ENCODE measurements at regions not wholly inside any gene's neighbourhood (a gene's known extent, or its start where the extent isn't known, plus 50 kb on each side); places are given as distances from the start of the nearest gene placed in this dataset.
A peak's percentile ranks its signal among the peaks of the same experiment; 100 is the strongest.

- no peak for TF ChIP-seq CTCF (IDR thresholded peaks at IDR 0.05; ENCODE audit: insufficient read depth, low read length, severe bottlenecking)
- FAIRE-seq: no peak
- H3K4me3 ChIP-seq (ENCODE audit: low read depth, low read length): no peak overlapping the region
Observed at GRCh38 chr16:66197668-66198278, 168.7 kb upstream of the CDH5 start.

GRCh38 chr16:66196770-66197169 lies 169.7 kb upstream of the CDH5 start:
- FAIRE-seq (peak; percentile 68), DNase-seq (ENCODE audit: low read depth) (no peak)
- no peaks in the 10 kb centered on the region for H3K27me3 ChIP-seq (ENCODE audit: control insufficient read depth, insufficient read depth, low read length)

More at GRCh38 chr16:66197668-66198278, 168.7 kb upstream of the CDH5 start:
- Histone ChIP-seq H3K36me3 (ENCODE audit: control insufficient read depth, insufficient read depth, low read length) (no peaks in the 10 kb centered on the region), H3K27me3 (ENCODE audit: control insufficient read depth, insufficient read depth, low read length) (no peaks in the 10 kb centered on the region)
- DNase-seq (ENCODE audit: low read depth): no peak

GRCh38 chr16:66194866-66195265 lies 171.6 kb upstream of the CDH5 start:
- H3K4me3 ChIP-seq (ENCODE audit: low read depth, low read length): no peak overlapping the region
- TF ChIP-seq CTCF (IDR thresholded peaks at IDR 0.05; ENCODE audit: insufficient read depth, low read length, severe bottlenecking): no peak
- FAIRE-seq (no peak), DNase-seq (ENCODE audit: low read depth) (no peak)
- H3K27me3 ChIP-seq (ENCODE audit: control insufficient read depth, insufficient read depth, low read length): no peaks in the 10 kb centered on the region
- H3K36me3 ChIP-seq (ENCODE audit: control insufficient read depth, insufficient read depth, low read length): no peaks in the 10 kb centered on the region

More at GRCh38 chr16:66196770-66197169, 169.7 kb upstream of the CDH5 start:
- no peak for TF ChIP-seq CTCF (IDR thresholded peaks at IDR 0.05; ENCODE audit: insufficient read depth, low read length, severe bottlenecking)
- H3K4me3 ChIP-seq (ENCODE audit: low read depth, low read length): no peak overlapping the region
- H3K36me3 ChIP-seq (ENCODE audit: control insufficient read depth, insufficient read depth, low read length): no peaks in the 10 kb centered on the region

GRCh38 chr16:66193543-66194229 lies 172.8 kb upstream of the CDH5 start:
- Histone ChIP-seq H3K36me3 (ENCODE audit: control insufficient read depth, insufficient read depth, low read length) (no peaks in the 10 kb centered on the region), H3K27me3 (ENCODE audit: control insufficient read depth, insufficient read depth, low read length) (no peaks in the 10 kb centered on the region), H3K4me3 (ENCODE audit: low read depth, low read length) (no peak overlapping the region)
- TF ChIP-seq CTCF (IDR thresholded peaks at IDR 0.05; ENCODE audit: insufficient read depth, low read length, severe bottlenecking): no peak
- DNase-seq (ENCODE audit: low read depth) (no peak), FAIRE-seq (no peak)

- TF ChIP-seq CTCF (IDR thresholded peaks at IDR 0.05; ENCODE audit: insufficient read depth, low read length, severe bottlenecking): no peak
- DNase-seq (ENCODE audit: low read depth) (no peak), FAIRE-seq (no peak)
- Histone ChIP-seq H3K27me3 (ENCODE audit: control insufficient read depth, insufficient read depth, low read length) (no peaks in the 10 kb centered on the region), H3K36me3 (ENCODE audit: control insufficient read depth, insufficient read depth, low read length) (no peaks in the 10 kb centered on the region), H3K4me3 (ENCODE audit: low read depth, low read length) (no peak overlapping the region)
Observed at GRCh38 chr16:66190411-66190810, 176.1 kb upstream of the CDH5 start.

Data from bronchial epithelial cell (primary cell).